HG02885 (cell line): ENCODE measurements at regions not wholly inside any gene's neighbourhood (a gene's known extent, or its start where the extent isn't known, plus 50 kb on each side); places are given as distances from the start of the nearest gene placed in this dataset.

Experiments used
- ATAC-seq: cut with Tn5 transposase; IDR thresholded peaks from one replicate; pipeline ENCODE4 v1.9.1; 2021; ENCODE audit warnings: mild to moderate bottlenecking; ENCODE audit not compliant: unreplicated experiment, poor library complexity

DNA sequence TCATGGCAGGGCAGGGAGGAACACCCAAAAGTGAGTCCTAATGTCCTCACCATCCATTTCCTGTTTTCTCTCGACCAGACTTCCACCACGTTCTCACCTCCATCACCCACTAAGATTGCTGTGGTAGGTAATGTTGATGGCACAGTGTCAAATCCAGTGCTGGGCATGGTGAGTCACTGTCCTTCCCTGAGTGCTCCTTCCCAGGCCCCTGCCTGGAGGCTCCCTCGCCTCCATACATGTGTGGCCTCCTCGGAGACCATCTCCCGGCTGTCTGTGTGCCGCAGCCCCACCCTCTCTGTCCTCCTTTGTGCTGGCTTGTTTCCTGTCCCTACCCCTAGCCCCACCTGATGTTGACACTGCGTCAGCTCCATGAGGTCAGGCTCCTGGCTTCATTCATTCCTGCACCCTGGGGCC, 177.5 kb downstream of the SYK start:
- ATAC-seq = no peak

DNA sequence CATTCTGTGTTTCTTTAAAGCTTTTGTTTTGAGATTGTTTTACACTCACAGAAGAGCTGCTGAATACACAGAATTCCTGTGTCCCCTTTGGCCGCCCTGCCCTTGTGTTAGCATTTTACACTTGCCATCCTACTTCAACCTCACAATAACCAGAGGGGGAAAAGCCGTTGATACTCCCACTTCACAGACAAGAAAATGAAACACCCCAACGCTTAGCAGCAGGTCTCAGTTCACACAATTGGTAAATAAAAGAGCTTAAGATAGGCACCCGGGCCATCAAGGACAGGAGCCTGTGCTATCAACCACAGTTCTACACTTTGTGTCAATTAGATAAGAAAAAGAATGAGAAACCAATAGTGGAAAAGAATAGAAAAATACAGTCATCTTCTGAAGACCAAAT, 178.0 kb downstream of the SYK start:
- no peak for ATAC-seq

DNA sequence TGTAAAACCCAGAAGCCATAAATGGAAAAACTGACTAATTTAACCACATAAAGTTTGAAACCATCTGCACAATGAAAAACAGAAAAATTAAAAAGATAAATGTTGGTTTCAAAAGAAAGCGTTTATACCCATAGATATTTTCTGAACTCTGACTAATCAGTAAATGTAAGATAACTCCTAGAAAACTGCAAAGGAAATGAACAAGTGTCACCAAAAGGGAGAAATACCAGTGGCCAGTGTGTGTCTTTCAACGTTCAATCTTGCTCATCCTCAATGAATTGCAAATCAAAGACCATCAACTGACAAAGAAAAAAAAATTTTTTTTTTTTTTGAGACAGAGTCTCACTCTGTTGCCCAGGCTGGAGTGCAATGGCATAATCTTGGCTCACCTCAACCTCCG, 180.1 kb downstream of the SYK start:
- no peak for ATAC-seq

DNA sequence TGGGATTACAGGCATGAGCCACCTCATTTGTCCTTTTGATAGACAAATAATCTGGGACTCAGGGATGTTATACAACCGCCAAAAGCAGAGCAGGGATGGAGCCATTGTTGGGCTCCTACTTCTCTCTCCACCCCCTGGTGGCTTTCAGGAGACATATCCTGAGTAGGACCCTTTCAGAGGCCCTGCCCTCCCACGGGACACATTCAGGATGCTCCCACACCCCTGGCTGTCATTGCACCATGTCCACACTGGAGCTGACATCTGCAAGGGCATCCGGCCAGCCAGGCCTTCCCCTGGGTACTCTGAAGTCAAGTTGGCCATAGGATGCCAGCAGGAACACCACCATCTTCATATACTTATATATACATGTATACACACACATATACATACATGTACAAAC, 181.8 kb downstream of the SYK start:
- ATAC-seq = no peak

DNA sequence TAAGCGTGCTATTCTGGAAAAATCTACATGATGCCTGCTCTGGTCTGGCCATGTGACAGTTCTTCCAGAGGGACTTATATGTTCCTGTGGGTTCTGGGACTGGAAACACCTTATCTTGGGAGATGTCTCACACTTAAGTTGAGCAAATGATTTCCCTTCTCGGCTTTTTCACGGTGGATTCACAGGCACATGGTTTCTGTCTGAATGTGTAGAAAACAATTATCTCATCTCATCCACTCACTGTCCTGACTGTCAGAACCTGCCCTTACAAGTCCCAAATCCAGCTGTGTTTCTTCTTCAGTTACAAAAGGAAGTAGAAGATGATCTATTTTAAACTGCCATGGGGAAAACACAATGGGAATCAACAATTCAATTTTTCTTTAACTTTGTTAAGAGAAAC, 184.0 kb downstream of the SYK start:
- ATAC-seq = no peak

DNA sequence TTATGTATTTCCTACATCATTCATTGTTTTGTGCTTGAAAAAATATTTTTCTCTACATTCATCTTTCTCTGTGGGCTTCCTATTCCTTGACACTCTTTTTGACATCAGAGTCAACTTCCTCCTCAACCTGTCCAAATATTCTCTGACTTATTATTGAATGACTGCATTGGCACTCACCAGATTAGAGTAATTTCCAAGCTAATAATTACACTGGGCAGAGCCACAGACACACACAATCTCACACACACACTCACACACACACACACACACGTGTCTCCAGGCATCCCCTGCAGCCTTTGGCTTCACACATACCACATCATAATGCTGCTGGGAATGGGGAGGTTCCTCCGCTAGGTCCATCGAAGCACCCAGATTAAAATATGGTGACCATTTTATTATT, 184.5 kb downstream of the SYK start:
- ATAC-seq = no peak

DNA sequence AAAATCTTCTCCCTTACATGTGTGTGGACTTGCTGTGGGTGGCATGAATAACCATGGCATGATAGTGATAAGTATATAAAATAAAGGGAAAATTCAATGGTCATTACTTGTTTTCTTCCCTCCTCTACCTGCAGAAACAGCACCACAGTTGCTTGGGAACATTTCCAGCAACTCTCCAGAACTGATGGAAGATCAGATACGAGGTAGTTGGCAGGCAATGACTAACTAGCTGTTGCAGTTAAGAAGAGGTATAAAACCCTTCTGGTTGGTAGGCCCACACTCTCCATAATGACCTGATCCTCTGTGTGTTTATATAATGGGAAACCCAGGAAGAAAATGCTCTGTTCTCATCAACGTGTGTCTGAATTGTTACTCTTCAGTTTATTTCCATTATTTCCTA, 185.9 kb downstream of the SYK start:
- no peak for ATAC-seq

DNA sequence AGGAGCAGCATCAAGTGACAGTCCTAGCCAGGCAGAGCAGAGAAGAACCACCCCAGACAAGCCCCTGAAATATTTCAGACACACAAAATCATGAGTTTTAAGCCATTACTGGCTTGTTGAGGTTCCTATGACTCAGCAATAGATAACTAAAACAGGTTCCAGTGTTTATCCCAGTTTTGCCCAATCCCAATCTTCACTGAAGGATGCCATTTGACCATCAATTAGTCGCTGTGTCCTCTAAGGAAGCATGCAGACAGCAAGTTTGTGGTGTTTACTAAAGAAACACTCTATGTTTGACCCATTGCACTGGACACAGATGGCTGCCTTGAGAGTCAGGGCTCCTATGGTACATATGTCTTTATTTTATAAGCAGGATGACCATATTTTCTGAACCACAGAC, 186.7 kb downstream of the SYK start:
- ATAC-seq = no peak

DNA sequence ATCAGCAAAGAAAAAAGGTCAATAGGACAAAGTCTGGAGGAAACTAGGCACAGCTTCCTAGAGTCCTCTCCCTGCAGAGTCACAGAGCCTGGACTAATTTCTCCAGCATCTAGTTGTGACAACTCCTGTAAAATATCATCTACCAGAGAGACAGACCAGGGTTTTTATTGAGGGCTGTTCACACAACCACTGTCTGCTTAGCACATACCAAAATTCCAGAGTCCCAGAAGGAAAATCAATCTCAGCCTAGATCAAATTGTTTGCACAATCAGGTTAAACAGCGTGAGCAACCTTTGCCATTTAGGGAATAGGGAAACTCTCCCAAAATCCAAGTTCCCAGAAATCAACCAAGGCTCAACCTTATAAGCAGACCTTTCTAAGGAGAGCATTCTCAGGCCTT, 190.3 kb downstream of the SYK start:
- ATAC-seq = no peak

DNA sequence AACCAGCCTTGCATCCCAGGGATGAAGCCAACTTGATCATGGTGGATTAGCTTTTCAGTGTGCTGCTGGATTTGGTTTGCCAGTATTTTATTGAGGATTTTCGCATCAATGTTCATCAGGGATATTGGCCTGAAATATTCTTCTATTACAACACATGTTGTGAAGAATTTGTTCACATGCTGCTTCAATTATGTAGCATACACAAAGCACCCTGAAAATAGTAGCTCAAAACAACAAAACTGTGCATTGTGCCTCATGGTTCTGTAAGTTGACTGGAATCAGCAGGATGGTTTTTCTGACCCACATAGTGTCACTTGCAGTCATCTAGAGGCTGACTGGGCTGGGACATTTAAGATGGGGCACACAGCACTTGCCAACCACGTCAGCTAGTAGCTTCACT, 193.9 kb downstream of the SYK start:
- ATAC-seq = no peak

DNA sequence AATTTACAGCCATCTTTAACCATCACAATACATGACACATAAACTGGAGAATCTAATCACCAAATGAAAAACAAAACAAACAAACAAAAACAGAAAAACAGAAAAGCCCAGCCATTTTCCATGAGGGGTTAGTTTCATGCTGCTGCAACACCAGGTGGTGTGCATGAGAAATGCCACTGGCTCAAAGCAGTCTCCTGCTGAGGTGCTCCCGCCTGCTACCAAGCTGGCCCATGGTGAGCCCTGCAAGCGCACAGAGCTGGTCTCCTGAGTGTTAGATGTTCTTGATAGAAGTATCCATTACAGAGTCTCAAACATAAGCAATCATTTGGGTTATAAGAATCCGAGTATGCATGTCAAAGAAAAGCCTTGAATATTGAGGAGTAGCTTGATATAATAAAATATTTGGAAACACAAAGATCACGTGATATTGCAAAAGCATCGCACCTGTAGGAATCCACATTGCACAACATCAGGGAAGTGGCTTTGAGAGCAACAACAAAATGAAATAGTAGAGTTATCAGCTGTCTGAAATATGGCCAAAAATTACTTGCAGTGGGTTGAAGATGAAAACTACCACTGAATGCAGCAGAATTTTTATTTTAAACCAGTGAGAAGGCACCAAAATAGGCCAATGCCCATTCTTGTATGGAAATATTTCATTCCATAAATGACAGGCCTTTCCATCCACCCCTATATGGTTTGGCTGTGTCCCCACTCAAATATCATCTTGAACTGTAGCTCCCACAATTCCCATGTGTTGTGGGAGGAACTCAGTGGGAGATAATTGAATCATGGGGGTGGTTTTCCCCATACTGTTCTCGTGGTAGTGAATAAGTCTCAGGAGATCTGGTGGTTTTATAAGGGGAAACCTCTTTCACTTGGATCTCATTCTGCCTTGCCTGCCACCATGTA, 194.8 kb downstream of the SYK start:
- ATAC-seq = no peak

DNA sequence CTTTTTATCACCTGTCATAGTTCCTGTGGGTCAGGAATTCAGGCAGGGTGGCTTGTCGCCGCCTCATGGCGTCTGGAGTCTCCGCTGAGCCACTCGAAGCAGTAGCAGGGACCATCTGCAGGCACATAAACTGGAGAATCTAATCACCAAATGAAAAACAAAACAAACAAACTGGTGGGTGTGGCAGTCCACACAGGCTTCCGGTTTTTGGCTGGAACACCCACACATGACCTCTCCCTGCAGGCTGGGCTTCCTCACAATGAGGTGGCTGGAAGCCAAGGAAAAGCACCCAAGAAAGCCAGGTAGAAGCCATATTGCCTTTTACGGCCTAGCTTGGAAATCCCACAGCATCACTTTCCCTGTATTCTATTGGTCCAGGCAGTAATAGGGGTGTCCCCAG, 197.0 kb downstream of the SYK start:
- ATAC-seq = no peak

DNA sequence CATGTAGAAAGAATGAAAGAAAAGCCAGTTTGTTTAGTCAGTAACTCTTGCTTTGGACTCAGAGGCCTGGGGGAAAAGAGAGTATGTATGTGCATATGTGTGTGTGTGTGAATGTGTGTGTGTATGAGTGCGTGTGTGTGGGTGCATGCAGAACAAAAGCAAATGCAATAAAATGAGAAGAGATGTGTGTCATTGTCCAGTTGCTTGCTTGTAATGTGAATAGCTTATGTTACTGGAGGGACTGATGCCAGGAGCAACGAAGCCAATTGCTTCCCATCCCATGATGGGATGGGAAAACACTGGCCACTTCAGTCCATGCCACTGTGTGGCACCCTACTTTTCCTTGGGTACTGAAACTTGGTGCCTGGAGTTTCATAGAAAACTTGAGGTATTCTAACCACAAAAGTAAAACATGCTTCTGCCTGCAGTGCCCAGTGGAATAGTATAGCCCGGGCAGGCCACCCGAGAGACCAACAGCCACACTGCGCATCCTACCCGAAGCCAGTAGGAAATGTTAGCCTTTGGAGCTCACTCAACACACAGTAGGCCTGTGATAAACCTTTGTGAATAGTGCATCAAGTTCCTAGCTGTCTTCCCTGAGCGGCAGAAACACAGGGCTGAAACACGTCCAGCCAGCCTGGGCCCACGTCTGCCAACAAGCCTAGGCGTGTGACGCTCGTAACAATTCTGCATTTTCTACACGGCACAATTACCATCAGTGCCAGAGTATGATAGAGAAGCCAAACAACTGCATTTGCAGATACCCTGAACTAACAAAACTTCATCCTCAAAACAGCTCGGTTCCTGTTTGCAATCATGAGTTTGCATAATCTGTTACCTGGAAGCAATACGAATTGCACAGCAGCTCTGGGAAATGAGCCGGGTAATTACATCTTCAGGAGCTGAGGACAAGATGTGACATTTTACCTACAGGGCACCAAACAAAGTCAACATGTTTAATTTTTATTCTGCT, 198.1 kb downstream of the SYK start:
- ATAC-seq = no peak

DNA sequence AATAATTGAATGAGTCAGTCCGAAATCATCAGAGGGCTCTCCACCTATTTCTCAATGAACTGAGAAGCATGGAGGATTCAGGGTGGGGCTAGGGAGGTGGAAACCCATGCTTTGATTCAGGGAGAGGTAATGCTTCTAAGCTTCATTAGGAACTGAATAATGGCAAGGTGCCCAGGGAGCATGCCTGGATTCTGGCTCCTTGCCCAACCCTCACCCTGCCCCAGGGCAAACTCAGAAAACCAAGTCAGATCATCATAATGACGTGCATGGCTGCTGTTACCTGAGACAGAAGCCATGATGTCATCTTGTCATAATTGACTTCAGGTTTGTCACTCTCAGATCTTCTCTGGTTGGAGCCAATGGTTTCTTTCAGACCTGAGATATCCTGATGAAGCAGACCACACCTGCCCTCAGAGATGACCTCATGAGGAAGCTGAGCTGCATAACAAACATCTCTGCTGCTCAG, 199.6 kb downstream of the SYK start:
- no peak for ATAC-seq

DNA sequence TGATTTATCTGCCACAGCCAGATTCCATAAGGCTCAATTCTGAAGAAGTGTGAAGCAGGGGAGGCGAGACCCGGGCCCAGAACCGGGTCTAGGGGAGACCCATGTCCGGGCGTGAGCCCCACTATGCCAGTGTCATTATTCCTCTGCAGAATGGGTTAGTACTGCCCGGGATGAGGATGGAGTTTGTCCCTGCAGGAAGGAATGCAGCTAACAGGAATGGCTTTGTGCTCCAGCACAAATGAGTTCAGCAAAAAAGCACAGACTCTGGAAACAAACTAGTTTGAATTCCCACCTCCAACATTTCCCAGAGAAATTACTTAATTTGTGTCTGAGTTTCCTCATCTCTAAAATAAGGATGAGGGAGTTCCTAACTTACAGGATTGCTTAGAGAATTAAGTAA, 202.9 kb downstream of the SYK start:
- no peak for ATAC-seq

DNA sequence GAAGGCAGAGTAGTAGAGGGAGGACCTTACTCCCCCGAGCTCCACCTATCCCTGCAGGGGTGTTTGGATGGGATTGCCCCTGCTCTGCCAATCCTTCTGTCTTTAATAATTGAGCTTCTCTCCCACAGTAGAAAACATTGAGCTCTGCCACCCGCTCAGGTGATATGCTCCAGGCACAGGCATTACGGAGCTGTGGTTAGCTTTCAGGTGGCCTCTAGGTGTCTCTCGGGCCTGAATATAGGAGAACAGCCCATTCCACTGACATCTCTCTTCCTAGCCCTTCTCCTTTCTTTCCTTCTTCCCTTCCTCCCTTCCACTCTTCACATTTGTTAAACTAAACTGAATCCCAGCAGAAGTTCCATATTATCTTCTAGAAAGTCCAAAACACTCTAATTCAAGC, 203.4 kb downstream of the SYK start:
- no peak for ATAC-seq

DNA sequence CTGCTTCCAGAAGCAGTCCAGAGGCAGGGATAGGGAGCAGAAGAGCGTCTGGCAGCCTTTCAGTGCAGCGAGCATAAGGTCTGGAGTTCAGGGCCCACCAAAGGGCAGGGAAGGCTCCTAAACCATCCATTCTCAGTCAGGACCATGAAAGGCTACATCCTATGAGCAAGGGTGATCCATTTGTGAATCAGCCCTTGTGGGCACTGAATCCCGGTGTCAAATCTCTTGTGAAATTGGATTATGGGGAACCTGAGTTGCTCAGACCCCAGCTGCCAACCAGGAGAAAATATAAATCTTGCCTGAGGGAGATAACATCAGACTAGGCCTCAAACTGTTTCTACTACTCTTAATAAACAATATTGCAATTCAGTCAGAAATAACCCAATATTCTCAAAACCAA, 204.4 kb downstream of the SYK start:
- no peak for ATAC-seq

DNA sequence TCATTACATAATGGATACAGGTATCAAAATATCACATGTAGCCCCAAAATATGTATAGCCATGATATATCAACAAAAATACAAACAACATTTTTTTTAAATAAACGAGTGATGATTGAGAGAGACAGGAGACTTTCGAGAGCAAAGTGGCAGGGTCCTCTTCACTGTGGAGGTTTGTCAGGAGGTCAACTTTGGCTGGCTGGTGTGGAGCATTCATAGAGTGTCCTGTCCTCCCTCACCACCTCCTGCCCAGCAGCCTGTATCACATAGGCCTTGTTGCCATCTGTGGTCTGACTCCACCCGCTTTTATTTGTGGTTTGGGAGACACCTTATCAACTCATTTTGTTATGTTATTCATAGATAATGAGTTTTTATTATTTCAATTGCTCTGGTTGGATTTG, 206.9 kb downstream of the SYK start:
- no peak for ATAC-seq

DNA sequence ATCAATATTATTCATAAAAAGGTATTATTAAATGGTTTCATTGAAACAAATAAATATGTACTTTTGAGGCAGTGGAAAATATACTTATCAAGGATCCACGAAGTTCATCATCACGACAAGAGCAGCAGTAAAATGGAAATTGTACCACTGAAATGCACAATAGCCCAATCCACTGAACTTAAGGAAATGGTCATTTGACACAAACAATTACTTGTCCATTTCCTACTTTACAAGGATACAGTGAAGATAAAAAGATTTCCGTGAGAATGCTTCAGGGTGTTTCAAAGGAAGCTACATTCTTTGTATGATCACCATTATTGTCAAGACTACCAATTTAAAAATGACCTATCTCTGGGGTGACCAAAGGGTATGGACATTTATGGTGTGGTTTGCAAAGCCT, 210.3 kb downstream of the SYK start:
- ATAC-seq = no peak

DNA sequence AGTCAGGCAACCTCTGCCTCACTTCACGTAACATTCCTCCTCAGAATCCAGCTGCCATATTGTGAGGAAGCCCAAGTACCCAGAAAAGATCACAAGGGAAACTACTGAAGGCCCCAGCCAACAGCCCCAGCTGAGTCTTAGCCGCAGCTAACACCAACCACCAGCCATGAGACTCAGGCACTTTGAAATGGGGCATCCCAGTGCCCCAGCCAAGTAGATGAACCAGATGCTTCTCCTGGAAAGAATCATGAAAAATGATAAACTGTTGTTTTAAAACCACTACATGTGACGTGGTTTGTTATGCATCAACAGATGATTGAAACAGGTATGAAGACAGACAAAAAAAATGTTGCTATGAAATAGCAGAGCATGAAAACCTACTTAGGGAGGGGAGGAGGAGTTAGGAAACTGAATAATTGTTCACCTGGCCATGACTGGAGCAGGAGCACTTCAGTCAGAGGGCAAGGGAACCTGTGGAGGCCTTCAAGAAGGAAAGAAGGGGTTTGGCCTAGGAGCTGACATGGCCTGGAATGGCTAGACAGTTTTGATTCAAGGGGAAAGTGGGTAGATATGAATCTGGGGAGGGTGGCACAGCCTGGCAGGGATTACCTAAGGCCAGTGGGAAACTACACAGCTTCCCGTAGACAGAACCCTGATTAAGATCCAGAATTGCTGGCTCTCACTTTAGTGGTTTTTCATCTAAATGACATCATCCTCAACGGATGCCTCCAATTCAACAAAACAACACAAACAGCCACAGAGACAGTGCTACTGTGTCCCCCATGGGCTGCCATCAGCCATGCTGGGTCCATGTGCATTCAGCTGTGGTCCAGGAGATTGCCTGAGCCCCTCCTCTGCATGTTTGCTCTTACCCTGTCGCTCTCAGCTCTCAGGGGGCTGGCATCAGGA, 211.6 kb downstream of the SYK start:
- ATAC-seq = no peak
